CD4-positive, alpha-beta memory T cell (primary cell): ENCODE measurements at regions not wholly inside any gene's neighbourhood (a gene's known extent, or its start where the extent isn't known, plus 50 kb on each side); places are given as distances from the start of the nearest gene placed in this dataset.

Experiments
- CTCF ChIA-PET: fragments of 350-600 bp; sonication (Branson Sonifier 250); formaldehyde crosslinking; loops from one replicate; lab custom pipeline; 2021; ENCODE audit warnings: inconsistent platforms; ENCODE audit not compliant: partially characterized antibody; lab: Charles Lee
- POLR2A ChIA-PET: fragments of 350-600 bp; sonication (Branson Sonifier 250); formaldehyde crosslinking; loops from one replicate; lab custom pipeline; 2021; ENCODE audit not compliant: partially characterized antibody; lab: Charles Lee
- DNase-seq, 5 donors: peaks; one replicate each; pipeline versions ENCODE4 v3.0.0 to v3.0.0-alpha.2; 2020 to 2022; ENCODE audit warnings: mixed read lengths in 1 of 5
- H3K27ac ChIP-seq: one replicate; pipeline ENCODE4 v1.7.0; 2013; ENCODE audit warnings: low read depth, low read length
- H3K27me3 ChIP-seq: 2 replicates; pipeline ENCODE4 v1.7.0; 2013; ENCODE audit warnings: mild to moderate bottlenecking, low read length, moderate library complexity; ENCODE audit not compliant: insufficient read depth
- H3K36me3 ChIP-seq: 2 replicates; pipeline ENCODE4 v1.7.0; 2013; ENCODE audit warnings: mild to moderate bottlenecking, low read length, moderate library complexity; ENCODE audit not compliant: insufficient read depth
- H3K4me1 ChIP-seq: 2 replicates; pipeline ENCODE4 v1.7.0; 2013; ENCODE audit warnings: mild to moderate bottlenecking, low read length, moderate library complexity; ENCODE audit not compliant: insufficient read depth
- H3K4me3 ChIP-seq, 2 donors: one replicate each; pipeline ENCODE4 v1.7.0; 2013; ENCODE audit warnings: low read length in 2 of 2, mild to moderate bottlenecking in 1 of 2
- H3K9me3 ChIP-seq, 2 donors: one replicate each; pipeline ENCODE4 v1.7.0; 2013; ENCODE audit warnings: low read length in 2 of 2, control low read depth in 1 of 2; ENCODE audit not compliant: control insufficient read depth in 1 of 2
- H3K27ac Mint-ChIP-seq, 7 donors: one replicate each; pipeline ENCODE4 v1.8.0; 2020 to 2021; ENCODE audit warnings: mixed read lengths in 7 of 7, mild to moderate bottlenecking in 6 of 7, inconsistent platforms in 3 of 7, moderate library complexity in 3 of 7
- H3K27me3 Mint-ChIP-seq, 2 donors: one replicate each; pipeline ENCODE4 v1.8.0; 2020 to 2021; ENCODE audit warnings: mixed read lengths in 2 of 2
- H3K36me3 Mint-ChIP-seq, 2 donors: one replicate each; pipeline ENCODE4 v1.8.0; 2020 to 2021; ENCODE audit warnings: mixed read lengths in 2 of 2, inconsistent platforms in 1 of 2, mild to moderate bottlenecking in 1 of 2
- H3K4me1 Mint-ChIP-seq, 4 donors: one replicate each; pipeline ENCODE4 v1.8.0; 2020 to 2021; ENCODE audit warnings: mixed read lengths in 4 of 4, mild to moderate bottlenecking in 1 of 4
- H3K4me3 Mint-ChIP-seq, 8 donors: one replicate each; pipeline ENCODE4 v1.8.0; 2020 to 2021; ENCODE audit warnings: mixed read lengths in 8 of 8, mild to moderate bottlenecking in 7 of 8, moderate library complexity in 6 of 8, inconsistent platforms in 3 of 8
- H3K9me3 Mint-ChIP-seq, 8 donors: one replicate each; pipeline ENCODE4 v1.8.0; 2020 to 2021; ENCODE audit warnings: mixed read lengths in 8 of 8, mild to moderate bottlenecking in 5 of 8, inconsistent platforms in 3 of 8, moderate library complexity in 1 of 8
- intact Hi-C: fragments of 100-400 bp; cut with micrococcal nuclease; formaldehyde crosslinking; loops from one replicate; pipeline ENCODE4 v1.15.1; 2023

- peak overlapping the region in 1 of 7 donors; percentile 23 for H3K27ac Mint-ChIP-seq
- no peak for DNase-seq
- no peaks in the 10 kb centered on the region for H3K36me3 Mint-ChIP-seq
- no peaks in the 10 kb centered on the region for H3K9me3 Mint-ChIP-seq
- Histone ChIP-seq H3K36me3 (no peaks in the 10 kb centered on the region), H3K27me3 (no peaks in the 10 kb centered on the region), H3K4me3 (no peak overlapping the region), H3K27ac (no peak overlapping the region), H3K9me3 (no peaks in the 10 kb centered on the region), H3K4me1 (no peaks in the 10 kb centered on the region)
- no peak overlapping the region for H3K4me3 Mint-ChIP-seq
- H3K4me1 Mint-ChIP-seq: peaks cover 0 to 1% (median 0%) of the 10 kb centered on the region in 4 donors
- intact Hi-C loops: no loop called here
- CTCF ChIA-PET: no interaction called here
- H3K27me3 Mint-ChIP-seq: no peaks in the 10 kb centered on the region
- POLR2A ChIA-PET: no interaction called here
Observed at GRCh38 chr1:228897901-228898300, 162.6 kb downstream of the RHOU start.

- ChIA-PET CTCF (no interaction called here), POLR2A (no interaction called here)
- H3K4me1 Mint-ChIP-seq: peaks cover 0 to 1% (median 0%) of the 10 kb centered on the region in 4 donors
- H3K36me3 ChIP-seq: no peaks in the 10 kb centered on the region
- H3K4me3 ChIP-seq: no peak overlapping the region
- DNase-seq: no peak
- H3K4me3 Mint-ChIP-seq: no peak overlapping the region
- no peak overlapping the region for H3K27ac Mint-ChIP-seq
- no peaks in the 10 kb centered on the region for H3K36me3 Mint-ChIP-seq
- no peaks in the 10 kb centered on the region for H3K9me3 Mint-ChIP-seq
- no peaks in the 10 kb centered on the region for H3K27me3 ChIP-seq
- intact Hi-C loops: no loop called here
- H3K27me3 Mint-ChIP-seq: no peaks in the 10 kb centered on the region
- H3K9me3 ChIP-seq: no peaks in the 10 kb centered on the region
- H3K27ac ChIP-seq: no peak overlapping the region
- H3K4me1 ChIP-seq: no peaks in the 10 kb centered on the region
Observed at GRCh38 chr1:228898582-228898992, 163.3 kb downstream of the RHOU start.

- POLR2A ChIA-PET: no interaction called here
Observed at GRCh38 chr1:228899421-228899956, 164.2 kb downstream of the RHOU start.

GRCh38 chr1:228900099-228900885 lies 165.0 kb downstream of the RHOU start:
- intact Hi-C loops: no loop called here
- Mint-ChIP-seq H3K9me3 (no peaks in the 10 kb centered on the region), H3K27ac (no peak overlapping the region), H3K36me3 (no peaks in the 10 kb centered on the region), H3K4me3 (no peak overlapping the region), H3K4me1 (peaks cover 0 to 1% (median 0%) of the 10 kb centered on the region in 4 donors), H3K27me3 (no peaks in the 10 kb centered on the region)
- ChIA-PET POLR2A (no interaction called here), CTCF (no interaction called here)
- Histone ChIP-seq H3K4me1 (no peaks in the 10 kb centered on the region), H3K36me3 (no peaks in the 10 kb centered on the region), H3K4me3 (no peak overlapping the region), H3K27me3 (no peaks in the 10 kb centered on the region), H3K9me3 (no peaks in the 10 kb centered on the region), H3K27ac (no peak overlapping the region)
- no peak for DNase-seq

More at GRCh38 chr1:228899421-228899956, 164.2 kb downstream of the RHOU start:
- H3K4me3 ChIP-seq: no peak overlapping the region
- no peak for DNase-seq
- intact Hi-C loops: no loop called here
- no peaks in the 10 kb centered on the region for H3K36me3 Mint-ChIP-seq
- no peaks in the 10 kb centered on the region for H3K27me3 Mint-ChIP-seq
- peak overlapping the region in 2 of 7 donors; percentile 70 to 83 for H3K27ac Mint-ChIP-seq
- H3K4me1 ChIP-seq: no peaks in the 10 kb centered on the region
- H3K9me3 Mint-ChIP-seq: no peaks in the 10 kb centered on the region
- H3K27me3 ChIP-seq: no peaks in the 10 kb centered on the region
- H3K4me3 Mint-ChIP-seq: no peak overlapping the region
- H3K4me1 Mint-ChIP-seq: peaks cover 0 to 1% (median 0%) of the 10 kb centered on the region in 4 donors
- no peaks in the 10 kb centered on the region for H3K36me3 ChIP-seq
- no peak overlapping the region for H3K27ac ChIP-seq
- H3K9me3 ChIP-seq: no peaks in the 10 kb centered on the region
- CTCF ChIA-PET: no interaction called here

GRCh38 chr1:228900886-228901392 lies 165.7 kb downstream of the RHOU start:
- no peaks in the 10 kb centered on the region for H3K27me3 Mint-ChIP-seq
- H3K36me3 Mint-ChIP-seq: no peaks in the 10 kb centered on the region
- intact Hi-C loops: no loop called here
- H3K4me1 ChIP-seq: no peaks in the 10 kb centered on the region
- no peaks in the 10 kb centered on the region for H3K27me3 ChIP-seq
- H3K9me3 Mint-ChIP-seq: no peaks in the 10 kb centered on the region
- H3K27ac ChIP-seq: no peak overlapping the region
- no peaks in the 10 kb centered on the region for H3K36me3 ChIP-seq
- no peaks in the 10 kb centered on the region for H3K9me3 ChIP-seq
- no peak for DNase-seq
- ChIA-PET POLR2A (no interaction called here), CTCF (no interaction called here)
- no peak overlapping the region for H3K27ac Mint-ChIP-seq
- H3K4me1 Mint-ChIP-seq: peaks cover 0 to 1% (median 0%) of the 10 kb centered on the region in 4 donors
- H3K4me3 Mint-ChIP-seq: no peak overlapping the region
- H3K4me3 ChIP-seq: no peak overlapping the region

- Histone ChIP-seq H3K4me1 (no peaks in the 10 kb centered on the region), H3K27ac (no peak overlapping the region), H3K9me3 (no peaks in the 10 kb centered on the region), H3K36me3 (no peaks in the 10 kb centered on the region), H3K27me3 (no peaks in the 10 kb centered on the region), H3K4me3 (no peak overlapping the region)
- Mint-ChIP-seq H3K4me1 (peaks cover 0 to 1% (median 0%) of the 10 kb centered on the region in 4 donors), H3K27me3 (no peaks in the 10 kb centered on the region), H3K9me3 (no peaks in the 10 kb centered on the region), H3K27ac (peak overlapping the region in 2 of 7 donors; percentile 25 to 28), H3K4me3 (no peak overlapping the region), H3K36me3 (no peaks in the 10 kb centered on the region)
- intact Hi-C loops: no loop called here
- no peak for DNase-seq
- CTCF ChIA-PET: no interaction called here
- POLR2A ChIA-PET: no interaction called here
Observed at GRCh38 chr1:228901936-228902681, 166.8 kb downstream of the RHOU start.

- Histone ChIP-seq H3K4me3 (no peak overlapping the region), H3K27ac (no peak overlapping the region), H3K4me1 (no peaks in the 10 kb centered on the region), H3K27me3 (no peaks in the 10 kb centered on the region), H3K36me3 (no peaks in the 10 kb centered on the region), H3K9me3 (no peaks in the 10 kb centered on the region)
- no peaks in the 10 kb centered on the region for H3K36me3 Mint-ChIP-seq
- DNase-seq: no peak
- intact Hi-C loops: no loop called here
- no peak overlapping the region for H3K4me3 Mint-ChIP-seq
- peaks cover 0 to 1% (median 0%) of the 10 kb centered on the region in 4 donors for H3K4me1 Mint-ChIP-seq
- no peaks in the 10 kb centered on the region for H3K27me3 Mint-ChIP-seq
- ChIA-PET POLR2A (no interaction called here), CTCF (no interaction called here)
- no peak overlapping the region for H3K27ac Mint-ChIP-seq
- H3K9me3 Mint-ChIP-seq: peaks cover 0 to 2% (median under 1%) of the 10 kb centered on the region in 8 donors
Observed at GRCh38 chr1:228902781-228903433, 167.6 kb downstream of the RHOU start.
